Activated T-helper 1 cell treated with anti-CD3 and anti-CD28 coated beads, Interleukin-2, amount 50 U/mL, for 16 hours (primary cell): ENCODE measurements at regions not wholly inside any gene's neighbourhood (a gene's known extent, or its start where the extent isn't known, plus 50 kb on each side); places are given as distances from the start of the nearest gene placed in this dataset.

Experiments used
- DNase-seq, 2 donors: peaks; one replicate each; pipeline ENCODE4 v3.0.0-alpha.2; 2020; ENCODE audit warnings: low read depth in 1 of 2, low spot score in 1 of 2

- DNase-seq: no peak
Observed at GRCh38 chr16:17866996-17867395, 396.2 kb upstream of the XYLT1 start.

- DNase-seq: no peak
Observed at GRCh38 chr16:17861981-17862479, 391.3 kb upstream of the XYLT1 start.

- DNase-seq: no peak
Observed at GRCh38 chr16:17858061-17858460, 387.3 kb upstream of the XYLT1 start.

- no peak for DNase-seq
Observed at GRCh38 chr16:17853958-17854357, 383.2 kb upstream of the XYLT1 start.

- no peak for DNase-seq
Observed at GRCh38 chr16:17852977-17853702, 382.4 kb upstream of the XYLT1 start.

- no peak for DNase-seq
Observed at GRCh38 chr16:17850581-17851250, 380.0 kb upstream of the XYLT1 start.

GRCh38 chr16:17847234-17847795 lies 376.6 kb upstream of the XYLT1 start:
- no peak for DNase-seq

GRCh38 chr16:17846030-17846429 lies 375.3 kb upstream of the XYLT1 start:
- DNase-seq: no peak

- no peak for DNase-seq
Observed at GRCh38 chr16:17845031-17845430, 374.3 kb upstream of the XYLT1 start.

GRCh38 chr16:17843905-17844304 lies 373.1 kb upstream of the XYLT1 start:
- no peak for DNase-seq

- DNase-seq: no peak
Observed at GRCh38 chr16:17839907-17840306, 369.1 kb upstream of the XYLT1 start.

GRCh38 chr16:17839272-17839671 lies 368.5 kb upstream of the XYLT1 start:
- no peak for DNase-seq

GRCh38 chr16:17836868-17837602 lies 366.3 kb upstream of the XYLT1 start:
- no peak for DNase-seq

- no peak for DNase-seq
Observed at GRCh38 chr16:17835118-17835876, 364.5 kb upstream of the XYLT1 start.

GRCh38 chr16:17832738-17833137 lies 362.0 kb upstream of the XYLT1 start:
- DNase-seq: no peak

GRCh38 chr16:17831330-17831729 lies 360.6 kb upstream of the XYLT1 start:
- DNase-seq: no peak

GRCh38 chr16:17830651-17831050 lies 359.9 kb upstream of the XYLT1 start:
- DNase-seq: no peak

GRCh38 chr16:17829811-17830210 lies 359.1 kb upstream of the XYLT1 start:
- DNase-seq: no peak

GRCh38 chr16:17828012-17828411 lies 357.3 kb upstream of the XYLT1 start:
- no peak for DNase-seq

- no peak for DNase-seq
Observed at GRCh38 chr16:17827313-17827712, 356.6 kb upstream of the XYLT1 start.

GRCh38 chr16:17817943-17818342 lies 347.2 kb upstream of the XYLT1 start:
- DNase-seq: no peak
